ENCODE measurements at regions not wholly inside any gene's neighbourhood (a gene's known extent, or its start where the extent isn't known, plus 50 kb on each side); places are given as distances from the start of the nearest gene placed in this dataset.

DNA sequence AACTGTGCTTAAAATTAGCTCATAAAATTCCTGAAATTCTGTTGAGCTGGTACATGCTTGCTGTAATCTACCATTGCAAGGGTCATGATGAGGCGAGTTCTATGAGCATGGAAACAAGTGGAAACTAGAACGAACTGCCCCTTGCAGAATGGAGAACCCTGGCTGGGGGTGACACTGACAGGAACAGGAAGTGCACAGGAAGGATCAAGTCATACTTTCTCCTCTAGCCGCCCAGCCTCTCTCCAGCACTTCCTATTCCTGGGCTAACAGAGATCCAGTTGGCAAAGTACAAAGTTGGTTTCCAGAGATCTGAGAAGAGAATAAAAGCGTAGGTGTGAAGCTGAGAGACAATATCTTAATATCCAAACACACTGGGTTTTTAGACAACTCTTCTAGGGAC, 414.2 kb upstream of the PODXL start:
- Histone ChIP-seq H3K36me3 (ENCODE audit: control insufficient read depth in 2 of 2, extremely low read depth in 1 of 2, insufficient read depth in 1 of 2, low read length in 1 of 2) (no peaks in the 10 kb centered on the region), H3K4me3 (ENCODE audit: control insufficient read depth in 1 of 2, extremely low read depth in 1 of 2, low read length in 1 of 2) (no peak overlapping the region), H3K27me3 (replicated peaks in 1 of 2; ENCODE audit: control insufficient read depth in 2 of 2, extremely low read depth in 1 of 2, insufficient read depth in 2 of 2, low read length in 1 of 2) (no peaks in the 10 kb centered on the region), H3K9me3 (no peaks in the 10 kb centered on the region), H3K4me1 (ENCODE audit: control insufficient read depth in 1 of 2, extremely low read depth in 1 of 2, insufficient read depth in 2 of 2, low read length in 2 of 2) (no peaks in the 10 kb centered on the region), H3K27ac (ENCODE audit: low read length) (no peak overlapping the region)
- Mint-ChIP-seq H3K9me3 (no peaks in the 10 kb centered on the region), H3K4me1 (no peaks in the 10 kb centered on the region), H3K27me3 (peaks cover 3 to 9% of the 10 kb centered on the region in 2 donors), H3K36me3 (no peaks in the 10 kb centered on the region), H3K4me3 (no peak overlapping the region), H3K27ac (no peak overlapping the region)
- ATAC-seq (replicated peaks in 1 of 4) (no peak), DNase-seq (no peak)
- CTCF ChIA-PET: no interaction called here
- POLR2A ChIA-PET: no interaction called here
- WGBS (ENCODE audit: insufficient coverage): 0% methylated on average over 1 of the region's 4 CpGs

DNA sequence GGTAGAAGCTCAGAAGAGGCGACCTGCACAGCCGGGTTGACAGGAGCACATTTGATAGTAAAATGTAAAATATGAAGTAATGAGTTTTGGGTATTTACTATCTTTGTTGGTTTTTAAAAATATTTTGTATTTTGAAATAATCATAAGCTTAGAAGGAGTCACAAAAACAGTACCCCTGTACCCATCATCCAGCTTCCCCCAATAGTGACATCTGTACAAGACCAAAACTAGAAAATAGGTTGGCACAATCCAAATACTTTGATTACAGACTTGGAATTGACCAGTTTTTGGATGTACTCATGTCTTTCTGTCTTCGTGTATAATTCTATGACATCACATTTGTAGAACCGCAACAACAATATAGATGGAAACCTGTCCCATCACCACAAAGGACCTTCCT, 413.1 kb upstream of the PODXL start:
- no peaks in the 10 kb centered on the region for H3K9me3 Mint-ChIP-seq
- H3K27me3 Mint-ChIP-seq: peaks cover 5 to 9% of the 10 kb centered on the region in 2 donors
- no peak overlapping the region for H3K4me3 Mint-ChIP-seq
- no peak overlapping the region for H3K4me3 ChIP-seq (ENCODE audit: control insufficient read depth in 1 of 2, extremely low read depth in 1 of 2, low read length in 1 of 2)
- ATAC-seq (replicated peaks in 1 of 4) (no peak), DNase-seq (no peak)
- ChIA-PET CTCF (no interaction called here), POLR2A (no interaction called here)
- no peak overlapping the region for H3K27ac Mint-ChIP-seq
- no peaks in the 10 kb centered on the region for H3K36me3 Mint-ChIP-seq
- H3K36me3 ChIP-seq (ENCODE audit: control insufficient read depth in 2 of 2, extremely low read depth in 1 of 2, insufficient read depth in 1 of 2, low read length in 1 of 2): no peaks in the 10 kb centered on the region
- no peaks in the 10 kb centered on the region for H3K27me3 ChIP-seq (replicated peaks in 1 of 2; ENCODE audit: control insufficient read depth in 2 of 2, extremely low read depth in 1 of 2, insufficient read depth in 2 of 2, low read length in 1 of 2)
- H3K4me1 Mint-ChIP-seq: no peaks in the 10 kb centered on the region
- H3K27ac ChIP-seq (ENCODE audit: low read length): no peak overlapping the region
- H3K4me1 ChIP-seq (ENCODE audit: control insufficient read depth in 1 of 2, extremely low read depth in 1 of 2, insufficient read depth in 2 of 2, low read length in 2 of 2): no peaks in the 10 kb centered on the region
- WGBS (ENCODE audit: insufficient coverage): 100% methylated on average over 1 of the region's 4 CpGs
- H3K9me3 ChIP-seq: no peaks in the 10 kb centered on the region

DNA sequence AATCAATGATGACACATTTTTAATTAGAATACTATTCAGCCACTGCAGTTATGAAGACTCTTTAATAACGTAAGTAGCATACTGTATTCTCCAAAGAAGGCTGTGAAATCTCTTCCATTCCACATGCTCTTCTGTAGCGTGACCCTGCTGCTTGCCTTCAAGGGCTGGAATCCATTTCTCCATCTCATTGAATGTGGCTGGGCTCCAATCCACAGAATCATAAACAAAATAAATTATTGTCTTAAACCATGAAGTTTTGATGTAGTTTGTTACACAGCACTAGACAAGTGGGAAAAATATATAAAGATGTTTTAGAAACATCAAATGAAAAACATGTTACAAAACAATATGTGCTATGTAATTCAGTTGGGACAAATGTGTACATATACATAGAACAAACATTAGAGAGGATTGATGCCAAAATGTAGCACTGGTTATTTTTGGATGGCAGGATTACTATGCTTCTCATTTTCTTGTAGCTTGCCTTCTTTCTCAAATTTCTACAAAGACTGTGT, 410.8 kb upstream of the PODXL start:
- DNase-seq (no peak), ATAC-seq (replicated peaks in 1 of 4) (no peak)
- Histone ChIP-seq H3K4me1 (ENCODE audit: control insufficient read depth in 1 of 2, extremely low read depth in 1 of 2, insufficient read depth in 2 of 2, low read length in 2 of 2) (no peaks in the 10 kb centered on the region), H3K9me3 (no peaks in the 10 kb centered on the region), H3K27ac (ENCODE audit: low read length) (no peak overlapping the region), H3K4me3 (ENCODE audit: control insufficient read depth in 1 of 2, extremely low read depth in 1 of 2, low read length in 1 of 2) (no peak overlapping the region), H3K36me3 (ENCODE audit: control insufficient read depth in 2 of 2, extremely low read depth in 1 of 2, insufficient read depth in 1 of 2, low read length in 1 of 2) (no peaks in the 10 kb centered on the region), H3K27me3 (replicated peaks in 1 of 2; ENCODE audit: control insufficient read depth in 2 of 2, extremely low read depth in 1 of 2, insufficient read depth in 2 of 2, low read length in 1 of 2) (peaks cover 0 to 2% of the 10 kb centered on the region in 2 experiments)
- Mint-ChIP-seq H3K27ac (no peak overlapping the region), H3K4me3 (no peak overlapping the region), H3K9me3 (no peaks in the 10 kb centered on the region), H3K36me3 (no peaks in the 10 kb centered on the region), H3K4me1 (no peaks in the 10 kb centered on the region), H3K27me3 (peaks cover 5 to 9% of the 10 kb centered on the region in 2 donors)
- ChIA-PET POLR2A (no interaction called here), CTCF (no interaction called here)
- no CpG with 5 or more reads among the region's 2 CpGs for WGBS (ENCODE audit: insufficient coverage)

DNA sequence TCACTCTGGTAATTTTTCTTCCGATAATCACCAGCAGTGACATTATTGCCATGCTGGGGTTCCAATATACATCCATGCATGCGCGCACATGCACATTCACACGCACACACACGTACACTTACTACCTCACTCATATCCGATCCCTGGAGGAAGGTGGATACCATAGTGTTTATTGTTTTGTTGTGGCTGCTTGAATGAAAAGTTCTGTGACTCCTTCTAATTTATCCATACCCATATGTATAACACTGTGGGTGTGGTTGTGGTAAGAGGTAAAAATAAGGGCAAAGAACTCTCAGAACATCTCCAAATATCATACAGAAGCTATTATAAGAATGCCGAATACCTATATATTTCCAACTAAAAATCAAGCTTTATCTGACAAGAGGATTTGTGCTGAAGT, 407.8 kb upstream of the PODXL start:
- H3K4me3 ChIP-seq (ENCODE audit: control insufficient read depth in 1 of 2, extremely low read depth in 1 of 2, low read length in 1 of 2): no peak overlapping the region
- no peaks in the 10 kb centered on the region for H3K9me3 ChIP-seq
- peaks cover 0 to 9% of the 10 kb centered on the region in 2 experiments for H3K27me3 ChIP-seq (replicated peaks in 1 of 2; ENCODE audit: control insufficient read depth in 2 of 2, extremely low read depth in 1 of 2, insufficient read depth in 2 of 2, low read length in 1 of 2)
- ChIA-PET POLR2A (no interaction called here), CTCF (interaction anchor here in 1 of 2 donors (0.6 kb wide), 1 partner anchor 41 kb away, joined by 3 read pairs; no protein-coding TSS in a partner anchor)
- no peak overlapping the region for H3K4me3 Mint-ChIP-seq
- no CpG with 5 or more reads among the region's 7 CpGs for WGBS (ENCODE audit: insufficient coverage)
- ATAC-seq (replicated peaks in 1 of 4): no peak
- no peaks in the 10 kb centered on the region for H3K4me1 Mint-ChIP-seq
- no peak overlapping the region for H3K27ac Mint-ChIP-seq
- DNase-seq: no peak
- no peaks in the 10 kb centered on the region for H3K4me1 ChIP-seq (ENCODE audit: control insufficient read depth in 1 of 2, extremely low read depth in 1 of 2, insufficient read depth in 2 of 2, low read length in 2 of 2)
- H3K36me3 ChIP-seq (ENCODE audit: control insufficient read depth in 2 of 2, extremely low read depth in 1 of 2, insufficient read depth in 1 of 2, low read length in 1 of 2): no peaks in the 10 kb centered on the region
- H3K36me3 Mint-ChIP-seq: no peaks in the 10 kb centered on the region
- H3K27me3 Mint-ChIP-seq: peaks cover 4% of the 10 kb centered on the region in 2 donors
- H3K9me3 Mint-ChIP-seq: peaks cover 0 to 4% (median 0%) of the 10 kb centered on the region in 3 donors
- no peak overlapping the region for H3K27ac ChIP-seq (ENCODE audit: low read length)

DNA sequence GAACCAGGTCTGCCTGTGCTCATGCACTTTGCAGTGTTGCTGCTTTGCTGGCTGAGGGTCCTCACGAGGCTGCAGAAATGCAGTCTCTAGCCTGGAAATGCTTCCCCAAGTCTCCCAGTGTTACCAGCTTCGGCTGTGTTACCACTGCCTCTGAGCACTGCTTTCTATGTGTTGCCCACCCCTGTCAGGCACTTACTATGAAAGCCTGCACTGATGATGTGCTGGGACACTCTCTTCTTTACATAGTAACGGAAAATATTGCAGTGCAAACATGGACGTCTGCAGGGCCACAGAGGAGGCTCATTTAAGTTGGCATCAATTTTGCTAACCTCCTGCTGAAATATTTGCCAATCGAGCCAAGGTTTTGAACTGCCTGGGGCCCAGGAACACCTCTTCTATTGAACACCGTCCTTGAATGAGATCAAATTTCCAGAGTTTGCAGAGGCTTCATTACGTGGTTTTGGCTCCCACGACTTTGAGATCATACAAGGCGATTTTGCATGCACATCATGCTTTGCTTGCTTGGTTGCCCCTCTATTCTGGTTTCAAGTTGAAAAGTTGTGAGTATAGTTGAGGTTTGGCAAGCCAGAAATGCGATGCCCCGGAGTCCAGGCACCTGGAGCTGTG, 404.7 kb upstream of the PODXL start:
- WGBS (ENCODE audit: insufficient coverage): 72% methylated on average over 11 of the region's 11 CpGs
- H3K4me1 Mint-ChIP-seq: no peaks in the 10 kb centered on the region
- ATAC-seq (replicated peaks in 1 of 4) (no peak), DNase-seq (no peak)
- no peak overlapping the region for H3K27ac Mint-ChIP-seq
- no peak overlapping the region for H3K4me3 Mint-ChIP-seq
- ChIA-PET CTCF (no interaction called here), POLR2A (no interaction called here)
- Histone ChIP-seq H3K4me1 (ENCODE audit: control insufficient read depth in 1 of 2, extremely low read depth in 1 of 2, insufficient read depth in 2 of 2, low read length in 2 of 2) (no peaks in the 10 kb centered on the region), H3K4me3 (ENCODE audit: control insufficient read depth in 1 of 2, extremely low read depth in 1 of 2, low read length in 1 of 2) (no peak overlapping the region), H3K9me3 (no peaks in the 10 kb centered on the region), H3K27me3 (replicated peaks in 1 of 2; ENCODE audit: control insufficient read depth in 2 of 2, extremely low read depth in 1 of 2, insufficient read depth in 2 of 2, low read length in 1 of 2) (peaks cover 0 to 16% of the 10 kb centered on the region in 2 experiments), H3K27ac (ENCODE audit: low read length) (no peak overlapping the region), H3K36me3 (ENCODE audit: control insufficient read depth in 2 of 2, extremely low read depth in 1 of 2, insufficient read depth in 1 of 2, low read length in 1 of 2) (no peaks in the 10 kb centered on the region)
- no peaks in the 10 kb centered on the region for H3K36me3 Mint-ChIP-seq
- peaks cover 0 to 4% of the 10 kb centered on the region in 2 donors for H3K27me3 Mint-ChIP-seq
- peaks cover 0 to 4% (median 3%) of the 10 kb centered on the region in 3 donors for H3K9me3 Mint-ChIP-seq

DNA sequence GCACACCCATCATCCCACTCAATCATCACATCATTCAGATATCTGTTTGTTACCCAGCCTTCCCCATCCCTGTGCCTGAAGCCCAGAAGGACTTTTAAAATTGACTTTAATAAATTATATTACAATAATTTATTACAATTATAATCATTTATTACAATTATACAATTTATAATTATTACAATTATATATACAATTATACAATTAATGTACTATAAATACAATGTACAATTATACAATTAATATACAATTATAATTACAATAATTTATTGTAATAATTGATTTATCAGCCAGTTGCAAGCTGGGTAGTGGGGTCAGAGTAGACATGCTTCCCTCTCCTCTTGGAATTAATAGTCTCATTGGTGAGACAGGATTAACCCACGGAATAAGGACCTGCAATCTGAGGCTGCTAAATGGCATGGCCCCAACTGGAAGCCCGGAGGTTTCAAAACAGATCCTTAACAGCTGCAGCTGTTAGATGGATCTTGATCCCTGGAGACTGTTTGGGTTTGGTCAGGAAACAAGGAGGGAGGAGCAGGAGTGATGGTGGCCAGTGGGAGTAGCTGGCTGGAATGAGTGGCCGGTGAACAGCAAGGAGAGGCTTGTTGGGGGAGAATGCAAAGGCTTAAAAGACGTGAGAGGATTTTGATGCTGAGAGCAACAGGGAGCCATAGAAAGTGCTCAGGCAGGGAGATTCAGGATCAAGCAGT, 402.8 kb upstream of the PODXL start:
- DNase-seq: no peak
- 63% methylated on average over 4 of the region's 4 CpGs for WGBS (ENCODE audit: insufficient coverage)

More for the DNA sequence above, 402.8 kb upstream of the PODXL start:
- H3K27ac Mint-ChIP-seq: no peak overlapping the region
- Histone ChIP-seq H3K27ac (ENCODE audit: low read length) (no peak overlapping the region), H3K4me3 (ENCODE audit: control insufficient read depth in 1 of 2, extremely low read depth in 1 of 2, low read length in 1 of 2) (no peak overlapping the region), H3K9me3 (no peaks in the 10 kb centered on the region), H3K36me3 (ENCODE audit: control insufficient read depth in 2 of 2, extremely low read depth in 1 of 2, insufficient read depth in 1 of 2, low read length in 1 of 2) (no peaks in the 10 kb centered on the region), H3K4me1 (ENCODE audit: control insufficient read depth in 1 of 2, extremely low read depth in 1 of 2, insufficient read depth in 2 of 2, low read length in 2 of 2) (no peaks in the 10 kb centered on the region), H3K27me3 (replicated peaks in 1 of 2; ENCODE audit: control insufficient read depth in 2 of 2, extremely low read depth in 1 of 2, insufficient read depth in 2 of 2, low read length in 1 of 2) (peaks cover 0 to 16% of the 10 kb centered on the region in 2 experiments)
- H3K9me3 Mint-ChIP-seq: peaks cover 0 to 4% (median 3%) of the 10 kb centered on the region in 3 donors
- CTCF ChIA-PET: no interaction called here
- POLR2A ChIA-PET: no interaction called here
- peaks cover 0 to 4% of the 10 kb centered on the region in 2 donors for H3K27me3 Mint-ChIP-seq
- H3K4me3 Mint-ChIP-seq: no peak overlapping the region
- H3K36me3 Mint-ChIP-seq: no peaks in the 10 kb centered on the region
- ATAC-seq (replicated peaks in 1 of 4): no peak
- no peaks in the 10 kb centered on the region for H3K4me1 Mint-ChIP-seq
